ENCODE measurements at regions not wholly inside any gene's neighbourhood (a gene's known extent, or its start where the extent isn't known, plus 50 kb on each side); places are given as distances from the start of the nearest gene placed in this dataset.

DNA sequence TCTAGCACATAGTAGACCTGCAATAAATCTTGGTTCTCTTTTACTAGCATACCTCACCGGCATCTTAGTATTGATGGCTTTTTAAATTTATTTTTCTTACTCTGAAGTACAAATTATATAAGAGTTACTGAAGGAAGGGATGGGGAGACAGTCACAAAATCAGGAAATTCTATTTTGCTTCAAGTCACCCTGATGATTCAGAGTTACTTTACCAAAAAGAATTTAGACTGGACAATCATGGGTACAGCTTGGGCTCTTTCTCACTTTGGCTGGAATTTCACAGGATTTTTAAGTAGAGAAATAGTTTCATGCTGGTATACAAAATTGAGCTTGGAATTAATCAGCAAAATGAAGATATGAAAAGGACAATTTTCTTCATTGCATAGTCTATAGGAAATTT lies 919.2 kb downstream of the METTL15 start:
- TF ChIP-seq, protein P1, sequence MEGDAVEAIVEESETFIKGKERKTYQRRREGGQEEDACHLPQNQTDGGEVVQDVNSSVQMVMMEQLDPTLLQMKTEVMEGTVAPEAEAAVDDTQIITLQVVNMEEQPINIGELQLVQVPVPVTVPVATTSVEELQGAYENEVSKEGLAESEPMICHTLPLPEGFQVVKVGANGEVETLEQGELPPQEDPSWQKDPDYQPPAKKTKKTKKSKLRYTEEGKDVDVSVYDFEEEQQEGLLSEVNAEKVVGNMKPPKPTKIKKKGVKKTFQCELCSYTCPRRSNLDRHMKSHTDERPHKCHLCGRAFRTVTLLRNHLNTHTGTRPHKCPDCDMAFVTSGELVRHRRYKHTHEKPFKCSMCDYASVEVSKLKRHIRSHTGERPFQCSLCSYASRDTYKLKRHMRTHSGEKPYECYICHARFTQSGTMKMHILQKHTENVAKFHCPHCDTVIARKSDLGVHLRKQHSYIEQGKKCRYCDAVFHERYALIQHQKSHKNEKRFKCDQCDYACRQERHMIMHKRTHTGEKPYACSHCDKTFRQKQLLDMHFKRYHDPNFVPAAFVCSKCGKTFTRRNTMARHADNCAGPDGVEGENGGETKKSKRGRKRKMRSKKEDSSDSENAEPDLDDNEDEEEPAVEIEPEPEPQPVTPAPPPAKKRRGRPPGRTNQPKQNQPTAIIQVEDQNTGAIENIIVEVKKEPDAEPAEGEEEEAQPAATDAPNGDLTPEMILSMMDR (IDR thresholded peaks at IDR 0.05), result no peak
- TF ChIP-seq EZH2 (IDR thresholded peaks at IDR 0.05; ENCODE audit: borderline replicate concordance, insufficient read depth, low read depth, low read length, poor library complexity, severe bottlenecking), result no peak

Measured in B cell (primary cell).